Epithelial cell of proximal tubule (primary cell): ENCODE measurements at regions not wholly inside any gene's neighbourhood (a gene's known extent, or its start where the extent isn't known, plus 50 kb on each side); places are given as distances from the start of the nearest gene placed in this dataset.

Experiments used
- DNase-seq: peaks from one replicate; pipeline ENCODE4 v3.0.0-alpha.2; 2011; ENCODE audit warnings: low read depth
- H3K4me3 ChIP-seq: 2 replicates; pipeline ENCODE4 v1.5.1; 2011; ENCODE audit warnings: low read depth, mild to moderate bottlenecking, low read length
- TF ChIP-seq, protein P1 (sequence below): conservative IDR thresholded peaks from 2 replicates; pipeline ENCODE4 v1.5.1; 2012; ENCODE audit warnings: low read depth, mild to moderate bottlenecking, low read length

DNA sequence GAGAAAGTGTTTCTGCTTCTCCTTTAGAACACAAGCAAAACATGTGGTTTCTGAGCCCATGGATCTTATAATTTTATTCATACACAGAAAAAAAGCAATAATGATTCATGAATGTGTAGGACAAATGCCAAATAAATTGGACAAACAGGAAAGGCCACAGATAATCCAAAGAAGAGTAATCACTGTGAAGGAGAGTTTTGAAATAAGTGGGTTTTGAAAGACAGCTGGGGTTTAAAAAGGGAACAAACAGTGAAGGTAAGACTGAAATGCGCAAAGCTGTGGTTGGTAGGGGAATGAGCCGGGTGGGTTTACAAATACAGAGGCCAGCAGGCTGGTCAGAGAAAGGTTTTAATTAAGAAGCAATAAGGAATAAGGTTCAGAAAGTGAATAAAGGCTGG, 50.0 kb upstream of the MBOAT2 start:
- H3K4me3 ChIP-seq = no peak overlapping the region
- DNase-seq = no peak
- TF ChIP-seq, protein P1, sequence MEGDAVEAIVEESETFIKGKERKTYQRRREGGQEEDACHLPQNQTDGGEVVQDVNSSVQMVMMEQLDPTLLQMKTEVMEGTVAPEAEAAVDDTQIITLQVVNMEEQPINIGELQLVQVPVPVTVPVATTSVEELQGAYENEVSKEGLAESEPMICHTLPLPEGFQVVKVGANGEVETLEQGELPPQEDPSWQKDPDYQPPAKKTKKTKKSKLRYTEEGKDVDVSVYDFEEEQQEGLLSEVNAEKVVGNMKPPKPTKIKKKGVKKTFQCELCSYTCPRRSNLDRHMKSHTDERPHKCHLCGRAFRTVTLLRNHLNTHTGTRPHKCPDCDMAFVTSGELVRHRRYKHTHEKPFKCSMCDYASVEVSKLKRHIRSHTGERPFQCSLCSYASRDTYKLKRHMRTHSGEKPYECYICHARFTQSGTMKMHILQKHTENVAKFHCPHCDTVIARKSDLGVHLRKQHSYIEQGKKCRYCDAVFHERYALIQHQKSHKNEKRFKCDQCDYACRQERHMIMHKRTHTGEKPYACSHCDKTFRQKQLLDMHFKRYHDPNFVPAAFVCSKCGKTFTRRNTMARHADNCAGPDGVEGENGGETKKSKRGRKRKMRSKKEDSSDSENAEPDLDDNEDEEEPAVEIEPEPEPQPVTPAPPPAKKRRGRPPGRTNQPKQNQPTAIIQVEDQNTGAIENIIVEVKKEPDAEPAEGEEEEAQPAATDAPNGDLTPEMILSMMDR = no peak
